HCT116 (cell line): ENCODE measurements at regions not wholly inside any gene's neighbourhood (a gene's known extent, or its start where the extent isn't known, plus 50 kb on each side); places are given as distances from the start of the nearest gene placed in this dataset.
"Not testable (repeated sequence)": the region's sequence is repeated elsewhere in the genome, so short reads cannot be mapped to it uniquely, and the experiment has no call there.

Source experiments
- ATAC-seq: fragments of 200-7000 bp; cut with Tn5 transposase; 2 replicates; pipeline ENCODE4 v1.9.1; 2020; ENCODE audit warnings: mild to moderate bottlenecking, moderate library complexity
- BruUV-seq: library from RNA; stranded (reverse); fragments of 400-500 nt; replicated peaks from 2 replicates; lab custom pipeline; 2021; lab: Mats Ljungman, UMichigan
- CTCF ChIA-PET: fragments of 300-600 bp; sonication (Branson Sonifier 250); formaldehyde crosslinking; loops from one replicate; lab custom pipeline; 2021; ENCODE audit warnings: antibody characterized with exemption; lab: Charles Lee
- POLR2A ChIA-PET: fragments of 300-600, 350-600 bp; sonication (Branson Sonifier 250); formaldehyde crosslinking; loops from one replicate; lab custom pipeline; 2021; ENCODE audit warnings: antibody characterized with exemption; lab: Charles Lee
- RAD21 ChIA-PET, 2 experiments: fragments of 300-600 bp; sonication (Branson Sonifier 250); formaldehyde crosslinking; loops; one replicate each; lab custom pipeline; 2023; ENCODE audit warnings: low total read pairs in 2 of 2; ENCODE audit not compliant: uncharacterized antibody in 2 of 2, unreplicated experiment in 2 of 2, low non-redundant PET in 1 of 2; lab: Charles Lee
- DNase-seq: peaks from one replicate; pipeline ENCODE4 v3.0.0-alpha.2; 2010; ENCODE audit warnings: low read depth, low spot score
- H2AFZ ChIP-seq: fragments of 200-600 bp; shearing (Covaris generic), sonication (generic); 2 replicates; pipeline ENCODE4 v1.6.1; 2017; ENCODE audit warnings: low read depth, mixed run types, mixed read lengths, antibody characterized with exemption, low read length; ENCODE audit not compliant: poor library complexity, severe bottlenecking
- H3K27ac ChIP-seq: 2 replicates; pipeline ENCODE4 v1.5.1; 2012; ENCODE audit warnings: low read depth, low read length
- H3K27me3 ChIP-seq: fragments of 200-600 bp; sonication (generic); 2 replicates; pipeline ENCODE4 v1.6.1; 2016; ENCODE audit warnings: mixed run types, low read length, mixed read lengths; ENCODE audit not compliant: insufficient read depth
- H3K36me3 ChIP-seq, 2 experiments: fragments of 200-500 bp in 1 of 2; fragments of 200-600 bp in 1 of 2; sonication (Bioruptor generic) in 1 of 2; sonication (generic) in 1 of 2; 2 replicates each; pipeline versions ENCODE4 v1.5.1 to v1.6.1; 2014 to 2016; ENCODE audit warnings: low read length in 2 of 2, inconsistent platforms in 1 of 2, mixed read lengths in 1 of 2, mixed run types in 1 of 2; ENCODE audit not compliant: insufficient read depth in 2 of 2, control insufficient read depth in 1 of 2
- H3K4me1 ChIP-seq, 2 experiments: fragments of 200-600 bp in 1 of 2; sonication (generic) in 1 of 2; 2 replicates each; pipeline versions ENCODE4 v1.5.1 to v1.6.1; 2012 to 2017; ENCODE audit warnings: low read length in 2 of 2, inconsistent platforms in 1 of 2, mild to moderate bottlenecking in 1 of 2, mixed read lengths in 1 of 2, mixed run types in 1 of 2, moderate library complexity in 1 of 2; ENCODE audit not compliant: insufficient read depth in 2 of 2, control insufficient read depth in 1 of 2
- H3K4me2 ChIP-seq: fragments of 200-600 bp; sonication (generic); 2 replicates; pipeline ENCODE4 v1.6.1; 2017; ENCODE audit warnings: mixed run types, low read length, mixed read lengths
- H3K4me3 ChIP-seq, 2 experiments: fragments of 200-600 bp in 1 of 2; sonication (generic) in 1 of 2; replicated peaks in 1 of 2; 2 replicates each; pipeline ENCODE4 v1.5.1; 2011 to 2016; ENCODE audit warnings: low read length in 2 of 2, control low read depth in 1 of 2, low read depth in 1 of 2, mild to moderate bottlenecking in 1 of 2, mixed read lengths in 1 of 2, mixed run types in 1 of 2
- H3K79me2 ChIP-seq: fragments of 200-600 bp; sonication (generic); 2 replicates; pipeline ENCODE4 v1.6.1; 2017; ENCODE audit warnings: mild to moderate bottlenecking, mixed run types, low read length, moderate library complexity, mixed read lengths; ENCODE audit not compliant: insufficient read depth
- H3K9ac ChIP-seq: fragments of 200-600 bp; sonication (generic); 2 replicates; pipeline ENCODE4 v1.6.1; 2016; ENCODE audit warnings: low read length, mixed read lengths
- H3K9me2 ChIP-seq: fragments of 200-600 bp; sonication (generic), shearing (Covaris generic); 2 replicates; pipeline ENCODE4 v1.6.1; 2017; ENCODE audit warnings: mixed run types, mild to moderate bottlenecking, moderate library complexity; ENCODE audit not compliant: insufficient read depth
- H3K9me3 ChIP-seq, 2 experiments: fragments of 200-500 bp in 1 of 2; fragments of 200-600 bp in 1 of 2; sonication (Bioruptor generic) in 1 of 2; sonication (generic) in 1 of 2; 2 replicates each; pipeline ENCODE4 v1.6.1; 2014 to 2017; ENCODE audit warnings: low read length in 2 of 2, mixed read lengths in 2 of 2, inconsistent platforms in 1 of 2, low read depth in 1 of 2, mild to moderate bottlenecking in 1 of 2, mixed run types in 1 of 2, moderate library complexity in 1 of 2; ENCODE audit not compliant: control insufficient read depth in 1 of 2, insufficient read depth in 1 of 2
- H4K20me1 ChIP-seq: fragments of 200-600 bp; sonication (generic), shearing (Covaris generic); 2 replicates; pipeline ENCODE4 v1.6.1; 2017; ENCODE audit warnings: mixed run types, mild to moderate bottlenecking, moderate library complexity; ENCODE audit not compliant: insufficient read depth
- intact Hi-C: fragments of 100-400 bp; cut with micrococcal nuclease; formaldehyde crosslinking; loops from 2 replicates; pipeline ENCODE4 v1.10.0; 2022

- H3K9me3 ChIP-seq, H2AFZ ChIP-seq, BruUV-seq, H3K4me1 ChIP-seq, H4K20me1 ChIP-seq, CTCF ChIA-PET, H3K27ac ChIP-seq, H3K9ac ChIP-seq, H3K27me3 ChIP-seq, RAD21 ChIA-PET, intact Hi-C loops, ATAC-seq, H3K4me3 ChIP-seq, DNase-seq, H3K79me2 ChIP-seq, H3K4me2 ChIP-seq, H3K9me2 ChIP-seq, H3K36me3 ChIP-seq, POLR2A ChIA-PET: not testable (repeated sequence)
These were observed 85.2 kb upstream of the HSFY1 start for GRCh38 chrY:18461211-18461911.

DNA sequence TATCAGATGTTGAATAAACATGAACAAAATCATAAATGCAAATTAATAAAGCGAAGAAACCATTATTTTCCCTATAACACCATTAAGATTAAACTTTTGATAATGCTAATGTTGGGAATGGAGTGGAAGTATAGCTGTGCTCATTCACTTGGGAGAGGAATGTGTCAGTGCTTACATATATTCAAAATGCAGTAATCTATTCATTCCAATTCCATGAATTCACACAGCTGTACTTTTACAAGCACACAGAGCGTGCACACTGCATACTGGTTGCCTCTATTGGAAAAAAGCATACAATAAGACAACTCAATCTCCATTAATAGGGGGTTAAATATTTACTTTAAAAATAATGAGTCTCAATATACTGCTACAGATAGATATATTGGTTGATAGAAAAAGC lies 81.7 kb upstream of the HSFY1 start:
- H3K79me2 ChIP-seq, H3K36me3 ChIP-seq, H2AFZ ChIP-seq, H3K9me2 ChIP-seq, POLR2A ChIA-PET, H3K4me3 ChIP-seq, intact Hi-C loops, H3K4me2 ChIP-seq, H3K4me1 ChIP-seq, BruUV-seq, CTCF ChIA-PET, RAD21 ChIA-PET, H3K9ac ChIP-seq, H3K27me3 ChIP-seq, ATAC-seq, DNase-seq, H4K20me1 ChIP-seq, H3K9me3 ChIP-seq, H3K27ac ChIP-seq: not testable (repeated sequence)

- H3K79me2 ChIP-seq, H3K4me1 ChIP-seq, RAD21 ChIA-PET, H3K4me2 ChIP-seq, H3K4me3 ChIP-seq, POLR2A ChIA-PET, H4K20me1 ChIP-seq, DNase-seq, H3K9me3 ChIP-seq, H3K27ac ChIP-seq, H3K27me3 ChIP-seq, H3K9ac ChIP-seq, intact Hi-C loops, H2AFZ ChIP-seq, ATAC-seq, BruUV-seq, CTCF ChIA-PET, H3K9me2 ChIP-seq, H3K36me3 ChIP-seq: not testable (repeated sequence)
These were observed 79.9 kb upstream of the HSFY1 start for GRCh38 chrY:18466661-18467060.

- RAD21 ChIA-PET, POLR2A ChIA-PET, ATAC-seq, H3K4me1 ChIP-seq, H4K20me1 ChIP-seq, H3K79me2 ChIP-seq, H3K9me2 ChIP-seq, DNase-seq, intact Hi-C loops, BruUV-seq, H3K27me3 ChIP-seq, H3K9me3 ChIP-seq, H3K36me3 ChIP-seq, H3K27ac ChIP-seq, H2AFZ ChIP-seq, H3K4me3 ChIP-seq, H3K4me2 ChIP-seq, H3K9ac ChIP-seq, CTCF ChIA-PET: not testable (repeated sequence)
These were observed 63.2 kb upstream of the HSFY1 start for GRCh38 chrY:18483354-18483753.
